A549 (cell line): ENCODE measurements at regions not wholly inside any gene's neighbourhood (a gene's known extent, or its start where the extent isn't known, plus 50 kb on each side); places are given as distances from the start of the nearest gene placed in this dataset.

Experiments used
- ATAC-seq, 2 experiments: fragments of 200-7000 bp in 1 of 2; fragments of >200 bp in 1 of 2; cut with Nextera tagmentation in 1 of 2; cut with Tn5 transposase in 1 of 2; 3 replicates each; pipeline versions ENCODE4 v1.8.0 to v1.9.1; 2018 to 2020; ENCODE audit warnings: mild to moderate bottlenecking in 1 of 2, moderate library complexity in 1 of 2
- CTCF ChIA-PET: fragments of 300-600 bp; sonication (Branson Sonifier 250); formaldehyde crosslinking; extraction: SDS; loops from one replicate; lab custom pipeline; 2021; ENCODE audit warnings: antibody characterized with exemption, inconsistent platforms; lab: Yijun Ruan, JAX
- POLR2A ChIA-PET: fragments of 350-600 bp; formaldehyde crosslinking; extraction: SDS; loops from one replicate; lab custom pipeline; 2021; ENCODE audit warnings: antibody characterized with exemption, inconsistent platforms; lab: Yijun Ruan, JAX
- DNase-seq, 2 experiments: peaks; one replicate each; pipeline versions ENCODE4 v3.0.0 to v3.0.0-alpha.2; 2011 to 2016; ENCODE audit warnings: low read depth in 1 of 2, low spot score in 1 of 2
- FAIRE-seq: peaks from 2 replicates; lab custom pipeline; 2011; peaks lifted over from hg19 to GRCh38; lab: Jason Lieb, UNC
- H3K27ac ChIP-seq, 2 experiments: fragments of >200 bp; sonication (Bioruptor Twin); formaldehyde crosslinking; 3 replicates each; pipeline ENCODE4 v1.5.1; 2016 to 2017
- H3K4me1 ChIP-seq: fragments of >200 bp; sonication (Bioruptor Twin); formaldehyde crosslinking; 3 replicates; pipeline ENCODE4 v1.6.1; 2016
- H3K4me2 ChIP-seq: fragments of >200 bp; sonication (Bioruptor Twin); formaldehyde crosslinking; 3 replicates; pipeline ENCODE4 v1.6.1; 2016
- H3K4me3 ChIP-seq: fragments of >200 bp; sonication (Bioruptor Twin); formaldehyde crosslinking; 3 replicates; pipeline ENCODE4 v1.5.1; 2016
- H3K9me3 ChIP-seq: fragments of >200 bp; sonication (Bioruptor Twin); formaldehyde crosslinking; 3 replicates; pipeline ENCODE4 v1.6.1; 2016
- ATOH8 ChIP-seq: fragments of 250-450 bp; sonication (Bioruptor Pico); IDR thresholded peaks from 2 replicates; pipeline ENCODE4 v1.5.0; 2020; ENCODE audit warnings: low read depth, mild to moderate bottlenecking, moderate library complexity
- CEBPB ChIP-seq, 2 experiments: fragments of >200 bp in 1 of 2; sonication (Bioruptor Twin) in 1 of 2; formaldehyde crosslinking in 1 of 2; IDR thresholded peaks; 2 replicates each; pipeline ENCODE4 v1.6.1; 2012 to 2016
- CHD4 ChIP-seq: fragments of 200-600 bp; sonication (generic); IDR thresholded peaks from 2 replicates; pipeline ENCODE4 v1.6.1; 2016; ENCODE audit warnings: antibody characterized with exemption, mild to moderate bottlenecking, borderline replicate concordance
- CTCF ChIP-seq: fragments of >200 bp; sonication (Bioruptor Twin); formaldehyde crosslinking; IDR thresholded peaks from 3 replicates; pipeline ENCODE4 v1.5.1; 2016
- EHF ChIP-seq: fragments of 250-450 bp; sonication (Bioruptor Pico); IDR thresholded peaks from 2 replicates; pipeline ENCODE4 v1.5.0; 2020; ENCODE audit warnings: mild to moderate bottlenecking
- EP300 ChIP-seq, 2 experiments: fragments of >200 bp; sonication (Bioruptor Twin); formaldehyde crosslinking; IDR thresholded peaks; 2 replicates in 1 of 2; 3 replicates in 1 of 2; pipeline ENCODE4 v1.6.1; 2016 to 2017
- HDAC2 ChIP-seq: fragments of 200-600 bp; sonication (generic); IDR thresholded peaks from 2 replicates; pipeline ENCODE4 v1.6.1; 2016
- HEYL ChIP-seq: fragments of 250-450 bp; sonication (Bioruptor Pico); IDR thresholded peaks from 2 replicates; pipeline ENCODE4 v1.8.0; 2021; ENCODE audit warnings: mild to moderate bottlenecking, moderate library complexity
- HMGXB4 ChIP-seq: fragments of 250-450 bp; sonication (Bioruptor Pico); IDR thresholded peaks from 2 replicates; pipeline ENCODE4 v1.5.0; 2021; ENCODE audit warnings: mild to moderate bottlenecking, moderate library complexity, borderline replicate concordance
- HOXA7 ChIP-seq: fragments of 250-450 bp; sonication (Bioruptor Pico); IDR thresholded peaks from 2 replicates; pipeline ENCODE4 v1.5.0; 2020; ENCODE audit warnings: mild to moderate bottlenecking, moderate library complexity
- JUNB ChIP-seq: fragments of >200 bp; sonication (Bioruptor Twin); formaldehyde crosslinking; IDR thresholded peaks from 2 replicates; pipeline ENCODE4 v1.6.1; 2016
- KDM1A ChIP-seq: fragments of 200-600 bp; sonication (generic); IDR thresholded peaks from 2 replicates; pipeline ENCODE4 v1.6.1; 2016; ENCODE audit warnings: low read depth, mild to moderate bottlenecking
- KDM5A ChIP-seq: fragments of 200-600 bp; sonication (generic); IDR thresholded peaks from 2 replicates; pipeline ENCODE4 v1.6.1; 2016; ENCODE audit warnings: antibody characterized with exemption, mild to moderate bottlenecking
- NFE2L2 ChIP-seq: fragments of 150-350 bp; conservative IDR thresholded peaks from 2 replicates; pipeline ENCODE4 v1.6.1; 2014; ENCODE audit warnings: low read length
- NPAS2 ChIP-seq: fragments of 250-450 bp; sonication (Bioruptor Pico); IDR thresholded peaks from 2 replicates; pipeline ENCODE4 v1.8.0; 2022; ENCODE audit warnings: mild to moderate bottlenecking, moderate library complexity, borderline replicate concordance
- PHF8 ChIP-seq: fragments of 200-600 bp; sonication (generic); IDR thresholded peaks from 2 replicates; pipeline ENCODE4 v1.6.1; 2016; ENCODE audit warnings: low read depth, mild to moderate bottlenecking, antibody characterized with exemption, moderate library complexity, borderline replicate concordance
- RARB ChIP-seq: fragments of 250-450 bp; sonication (Bioruptor Pico); IDR thresholded peaks from 2 replicates; pipeline ENCODE4 v1.8.0; 2021; ENCODE audit warnings: mild to moderate bottlenecking, moderate library complexity
- RCOR1 ChIP-seq: fragments of 150-350 bp; IDR thresholded peaks from 2 replicates; pipeline ENCODE4 v1.6.1; 2014; ENCODE audit warnings: antibody characterized with exemption, low read length, low read depth
- RNF2 ChIP-seq: fragments of 200-600 bp; sonication (generic); IDR thresholded peaks from 2 replicates; pipeline ENCODE4 v1.6.1; 2016; ENCODE audit warnings: low read depth, mild to moderate bottlenecking, antibody characterized with exemption, moderate library complexity, borderline replicate concordance
- TFCP2L1 ChIP-seq: fragments of 250-450 bp; sonication (Bioruptor Pico); IDR thresholded peaks from 2 replicates; pipeline ENCODE4 v1.5.0; 2021; ENCODE audit warnings: mild to moderate bottlenecking
- USF2 ChIP-seq: fragments of 450-650 bp; IDR thresholded peaks from 2 replicates; pipeline ENCODE4 v1.6.1; 2014; ENCODE audit warnings: antibody characterized with exemption
- ZFP36 ChIP-seq: fragments of 450-650 bp; IDR thresholded peaks from 2 replicates; pipeline ENCODE4 v1.6.1; 2014; ENCODE audit warnings: borderline replicate concordance; ENCODE audit not compliant: partially characterized antibody
- WGBS: methylation state at CpG from one replicate; pipeline ENCODE4 v1.1.6; 2017; ENCODE audit errors: missing lambda C conversion rate; 5-methylcytosine and 5-hydroxymethylcytosine counted together

GRCh38 chr6:19976411-19977129 lies 139.4 kb downstream of the ID4 start (continued):
- TF ChIP-seq HMGXB4 (CRISPR knock-in tag) (no peak), NFE2L2 (no peak), RCOR1 (no peak)

GRCh38 chr6:19979059-19979458 lies 141.9 kb downstream of the ID4 start:
- POLR2A ChIA-PET, result no interaction called here
- no peaks in the 10 kb centered on the region for H3K9me3 ChIP-seq
- H3K4me2 ChIP-seq, result no peak overlapping the region
- H3K4me1 ChIP-seq, result no peaks in the 10 kb centered on the region
- CTCF ChIA-PET, result no interaction called here
- ATAC-seq, result no peak
- TF ChIP-seq CHD4 (no peak), ATOH8 (CRISPR knock-in tag) (no peak), NPAS2 (CRISPR knock-in tag) (no peak), PHF8 (no peak), HDAC2 (no peak), CTCF (no peak), KDM1A (no peak), EP300 (IDR thresholded peaks at IDR 0.05) (no peak), ZFP36 (no peak), KDM5A (no peak), RARB (CRISPR knock-in tag) (no peak), RNF2 (no peak), EHF (CRISPR knock-in tag) (no peak), JUNB (no peak), TFCP2L1 (CRISPR knock-in tag) (no peak), HEYL (CRISPR knock-in tag) (no peak), CEBPB (IDR thresholded peaks at IDR 0.05) (no peak), USF2 (no peak)
- no peak for FAIRE-seq
- no peak overlapping the region for H3K4me3 ChIP-seq
- DNase-seq, result no peak
- WGBS, result 11% methylated on average over 4 of the region's 7 CpGs
- H3K27ac ChIP-seq, result no peak overlapping the region

- TF ChIP-seq HOXA7 (CRISPR knock-in tag), result no peak
- H3K27ac ChIP-seq, result no peak overlapping the region
- 0% methylated on average over 1 of the region's 1 CpG for WGBS
- H3K9me3 ChIP-seq, result no peaks in the 10 kb centered on the region
- POLR2A ChIA-PET, result no interaction called here
- no peak overlapping the region for H3K4me2 ChIP-seq
- no peak for DNase-seq
- CTCF ChIA-PET, result no interaction called here
- no peak for ATAC-seq
- H3K4me3 ChIP-seq, result no peak overlapping the region
- no peak for FAIRE-seq
- H3K4me1 ChIP-seq, result no peaks in the 10 kb centered on the region
Measured at GRCh38 chr6:19979986-19980385, 142.8 kb downstream of the ID4 start.
